ENCODE measurements at regions not wholly inside any gene's neighbourhood (a gene's known extent, or its start where the extent isn't known, plus 50 kb on each side); places are given as distances from the start of the nearest gene placed in this dataset.

DNA sequence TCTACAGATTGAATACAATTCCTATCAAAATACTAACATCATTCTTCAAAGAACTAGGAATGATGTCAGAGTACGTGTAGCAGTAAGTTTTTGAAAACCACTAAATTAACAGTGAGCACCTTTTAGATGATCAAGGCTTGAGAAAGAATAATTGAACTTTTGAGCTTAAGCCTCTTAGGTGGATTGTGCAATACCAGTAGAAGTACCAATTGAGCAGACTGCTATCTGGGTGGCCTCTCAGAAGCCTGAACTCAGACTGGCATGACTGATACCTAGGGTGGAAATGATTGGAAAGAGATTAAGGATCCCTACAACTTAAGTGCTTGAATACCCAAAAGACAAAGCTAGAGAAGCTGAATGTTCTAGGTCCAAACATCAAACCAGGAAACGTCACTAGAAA lies 200.3 kb upstream of the GALNTL6 start:
- Histone ChIP-seq H3K79me2 (replicated peaks; ENCODE audit: insufficient read depth, low read length) (no peaks in the 10 kb centered on the region), H3K9me3 (ENCODE audit: low read length) (no peaks in the 10 kb centered on the region), H3K4me2 (ENCODE audit: low read length) (no peak overlapping the region), H3K9ac (ENCODE audit: low read length) (no peak overlapping the region), H3F3A (ENCODE audit: insufficient read depth, low read length, poor library complexity, severe bottlenecking) (no peaks in the 10 kb centered on the region), H4K20me1 (ENCODE audit: insufficient read depth) (no peaks in the 10 kb centered on the region), H3K27ac (ENCODE audit: low read length) (no peak overlapping the region), H3K4me3 (ENCODE audit: low read length) (no peak overlapping the region), H2AFZ (ENCODE audit: low read depth, low read length) (no peak overlapping the region), H3K27me3 (ENCODE audit: insufficient read depth, low read depth, low read length) (no peaks in the 10 kb centered on the region), H3K36me3 (ENCODE audit: insufficient read depth, low read length) (no peaks in the 10 kb centered on the region), H3K9me2 (ENCODE audit: insufficient read depth, low read length) (no peaks in the 10 kb centered on the region)
- TF ChIP-seq SMC3 (conservative IDR thresholded peaks at IDR 0.05; ENCODE audit: poor library complexity) (no peak), POLR2AphosphoS5 (IDR thresholded peaks at IDR 0.05) (no peak), CTCF (IDR thresholded peaks at IDR 0.05; ENCODE audit: poor library complexity, severe bottlenecking) (no peak), REST (IDR thresholded peaks at IDR 0.05; ENCODE audit: borderline replicate concordance) (no peak), RAD21 (conservative IDR thresholded peaks at IDR 0.05) (no peak), MXI1 (conservative IDR thresholded peaks at IDR 0.05; ENCODE audit: poor library complexity, severe bottlenecking) (no peak), EP300 (conservative IDR thresholded peaks at IDR 0.05; ENCODE audit: poor library complexity, severe bottlenecking) (no peak), TAF1 (IDR thresholded peaks at IDR 0.05; ENCODE audit: low read depth) (no peak), EZH2 (IDR thresholded peaks at IDR 0.05; ENCODE audit: borderline replicate concordance, insufficient read depth, low read length, poor library complexity, severe bottlenecking) (no peak)

DNA sequence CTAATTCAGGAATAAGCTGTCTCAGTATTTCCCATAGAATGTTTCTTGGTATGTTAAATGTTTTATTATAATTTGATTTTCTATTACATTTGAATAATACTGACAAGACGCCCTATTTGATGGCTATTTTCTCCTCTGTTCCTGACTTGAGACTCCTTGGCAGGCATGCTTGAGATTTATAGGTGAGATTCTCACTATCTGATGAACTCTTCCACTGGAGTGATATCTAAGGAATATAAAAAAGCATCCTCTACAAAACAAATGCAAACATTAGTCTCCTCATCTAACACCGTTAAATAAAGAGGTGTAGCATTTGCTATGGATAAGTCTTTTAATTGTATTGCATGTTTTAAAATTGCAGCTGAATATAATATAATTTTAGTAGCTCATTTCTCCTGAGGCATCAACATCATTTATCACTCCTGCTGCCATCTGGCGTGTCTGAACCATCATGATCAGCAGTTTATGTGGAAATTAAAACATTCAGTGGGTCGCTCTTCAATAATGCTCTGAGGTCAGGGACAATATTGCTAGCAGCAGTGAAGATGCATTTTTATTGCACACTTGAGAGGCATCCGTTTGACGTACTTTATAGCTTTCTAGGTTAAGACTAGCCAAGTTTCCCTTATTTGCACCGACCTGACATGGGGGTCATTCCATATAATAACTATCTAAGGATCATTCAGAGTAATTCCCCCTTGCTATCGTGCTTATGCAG lies 210.4 kb upstream of the GALNTL6 start:
- no peaks in the 10 kb centered on the region for H3K36me3 ChIP-seq (ENCODE audit: insufficient read depth, low read length)
- no peaks in the 10 kb centered on the region for H3F3A ChIP-seq (ENCODE audit: insufficient read depth, low read length, poor library complexity, severe bottlenecking)
- H3K79me2 ChIP-seq (replicated peaks; ENCODE audit: insufficient read depth, low read length): no peaks in the 10 kb centered on the region
- H4K20me1 ChIP-seq (ENCODE audit: insufficient read depth): no peaks in the 10 kb centered on the region
- no peak overlapping the region for H3K4me3 ChIP-seq (ENCODE audit: low read length)
- TF ChIP-seq TAF1 (IDR thresholded peaks at IDR 0.05; ENCODE audit: low read depth): no peak
- TF ChIP-seq CTCF (IDR thresholded peaks at IDR 0.05; ENCODE audit: poor library complexity, severe bottlenecking): peak; percentile 36
- TF ChIP-seq POLR2AphosphoS5 (IDR thresholded peaks at IDR 0.05): no peak
- TF ChIP-seq SMC3 (conservative IDR thresholded peaks at IDR 0.05; ENCODE audit: poor library complexity): no peak
- H3K4me2 ChIP-seq (ENCODE audit: low read length): no peak overlapping the region
- no peaks in the 10 kb centered on the region for H3K27me3 ChIP-seq (ENCODE audit: insufficient read depth, low read depth, low read length)
- peak overlapping the region; percentile 6 for H3K27ac ChIP-seq (ENCODE audit: low read length)
- H3K9me2 ChIP-seq (ENCODE audit: insufficient read depth, low read length): no peaks in the 10 kb centered on the region
- no peak overlapping the region for H2AFZ ChIP-seq (ENCODE audit: low read depth, low read length)
- H3K9me3 ChIP-seq (ENCODE audit: low read length): no peaks in the 10 kb centered on the region
- H3K9ac ChIP-seq (ENCODE audit: low read length): no peak overlapping the region
